CD4-positive, alpha-beta T cell (primary cell): ENCODE measurements at regions not wholly inside any gene's neighbourhood (a gene's known extent, or its start where the extent isn't known, plus 50 kb on each side); places are given as distances from the start of the nearest gene placed in this dataset.

Experiments used
- ATAC-seq: fragments of 200-7000 bp; cut with Tn5 transposase; one replicate; pipeline ENCODE4 v1.10.0; 2022; ENCODE audit warnings: mild to moderate bottlenecking; ENCODE audit not compliant: poor library complexity
- CTCF ChIA-PET: fragments of 350-600 bp; sonication (Branson Sonifier 250); formaldehyde crosslinking; loops from one replicate; lab custom pipeline; 2021; ENCODE audit warnings: antibody characterized with exemption, inconsistent platforms; lab: Charles Lee
- POLR2A ChIA-PET: fragments of 350-600 bp; sonication (Branson Sonifier 250); formaldehyde crosslinking; loops from one replicate; lab custom pipeline; 2021; ENCODE audit warnings: antibody characterized with exemption, inconsistent platforms; lab: Charles Lee
- DNase-seq, 14 experiments: peaks; one replicate each; pipeline ENCODE4 v3.0.0-alpha.2; 2013 to 2020; ENCODE audit warnings: mixed read lengths in 2 of 14
- H3K27ac ChIP-seq, 2 donors: one replicate each; pipeline versions ENCODE4 v1.5.1 to v1.7.0; 2013; ENCODE audit warnings: low read length in 2 of 2, low read depth in 1 of 2, mild to moderate bottlenecking in 1 of 2
- H3K27me3 ChIP-seq, 2 experiments: 1 replicate in 1 of 2; 2 replicates in 1 of 2; pipeline versions ENCODE4 v1.6.1 to v1.7.0; 2013; ENCODE audit warnings: low read length in 2 of 2, control low read depth in 1 of 2, mild to moderate bottlenecking in 1 of 2, moderate library complexity in 1 of 2; ENCODE audit not compliant: insufficient read depth in 2 of 2, control insufficient read depth in 1 of 2
- H3K36me3 ChIP-seq: one replicate; pipeline ENCODE4 v1.6.1; 2013; ENCODE audit warnings: low read length, control low read depth; ENCODE audit not compliant: insufficient read depth
- H3K4me1 ChIP-seq: one replicate; pipeline ENCODE4 v1.6.1; 2013; ENCODE audit warnings: low read length, control low read depth; ENCODE audit not compliant: insufficient read depth
- H3K4me3 ChIP-seq: one replicate; pipeline ENCODE4 v1.5.1; 2013; ENCODE audit warnings: mild to moderate bottlenecking, low read length, moderate library complexity
- H3K9me3 ChIP-seq, 2 experiments: 1 replicate in 1 of 2; 2 replicates in 1 of 2; pipeline versions ENCODE4 v1.6.1 to v1.7.0; 2013; ENCODE audit warnings: low read length in 2 of 2, mild to moderate bottlenecking in 2 of 2, control low read depth in 1 of 2, moderate library complexity in 1 of 2; ENCODE audit not compliant: control insufficient read depth in 1 of 2, insufficient read depth in 1 of 2
- H3K27ac Mint-ChIP-seq: one replicate; pipeline ENCODE4 v1.8.0; 2020; ENCODE audit warnings: mixed read lengths
- H3K27me3 Mint-ChIP-seq: one replicate; pipeline ENCODE4 v1.8.0; 2021; ENCODE audit warnings: mixed read lengths
- H3K36me3 Mint-ChIP-seq: one replicate; pipeline ENCODE4 v1.8.0; 2021; ENCODE audit warnings: low read depth, mixed read lengths
- H3K4me1 Mint-ChIP-seq: one replicate; pipeline ENCODE4 v1.8.0; 2021; ENCODE audit warnings: low read depth, mixed read lengths
- H3K4me3 Mint-ChIP-seq: one replicate; pipeline ENCODE4 v1.8.0; 2020; ENCODE audit warnings: mild to moderate bottlenecking, mixed read lengths
- H3K9me3 Mint-ChIP-seq: one replicate; pipeline ENCODE4 v1.8.0; 2020; ENCODE audit warnings: mixed read lengths
- CTCF ChIP-seq: fragments of 200-600 bp; IDR thresholded peaks from one replicate; pipeline ENCODE4 v1.8.0; 2022; ENCODE audit warnings: antibody characterized with exemption, mild to moderate bottlenecking
- intact Hi-C, 2 experiments: fragments of 100-400 bp; cut with DNase I in 1 of 2; cut with micrococcal nuclease in 1 of 2; formaldehyde crosslinking; loops; one replicate each; pipeline versions ENCODE4 v1.15.1 to v1.9.0; 2023 to 2025; cut with DNase I, micrococcal nuclease

- ATAC-seq (no peak), DNase-seq (no peak)
- POLR2A ChIA-PET, result no interaction called here
- Histone ChIP-seq H3K9me3 (peaks cover 0 to 6% of the 10 kb centered on the region in 2 experiments), H3K4me1 (no peaks in the 10 kb centered on the region), H3K36me3 (no peaks in the 10 kb centered on the region), H3K27ac (no peak overlapping the region), H3K4me3 (no peak overlapping the region), H3K27me3 (no peaks in the 10 kb centered on the region)
- no peaks in the 10 kb centered on the region for H3K4me1 Mint-ChIP-seq
- CTCF ChIA-PET, result no interaction called here
- H3K4me3 Mint-ChIP-seq, result no peak overlapping the region
- no peak overlapping the region for H3K27ac Mint-ChIP-seq
- no peaks in the 10 kb centered on the region for H3K36me3 Mint-ChIP-seq
- no peaks in the 10 kb centered on the region for H3K27me3 Mint-ChIP-seq
- intact Hi-C loops, result no loop called here
- no peak for TF ChIP-seq CTCF
- no peaks in the 10 kb centered on the region for H3K9me3 Mint-ChIP-seq
Measured at GRCh38 chrX:125262836-125263235, 56.8 kb upstream of the TEX13C start.

- TF ChIP-seq CTCF, result no peak
- H3K36me3 ChIP-seq, result no peaks in the 10 kb centered on the region
- H3K36me3 Mint-ChIP-seq, result no peaks in the 10 kb centered on the region
- intact Hi-C loops, result no loop called here
- H3K4me3 Mint-ChIP-seq, result no peak overlapping the region
- H3K4me1 ChIP-seq, result no peaks in the 10 kb centered on the region
- H3K27me3 ChIP-seq, result no peaks in the 10 kb centered on the region
- CTCF ChIA-PET, result no interaction called here
- H3K27me3 Mint-ChIP-seq, result no peaks in the 10 kb centered on the region
- no peak overlapping the region for H3K27ac Mint-ChIP-seq
- ATAC-seq, result no peak
- no peak overlapping the region for H3K27ac ChIP-seq
- H3K4me3 ChIP-seq, result no peak overlapping the region
- peaks cover 0 to 6% of the 10 kb centered on the region in 2 experiments for H3K9me3 ChIP-seq
- DNase-seq, result no peak
- no peaks in the 10 kb centered on the region for H3K4me1 Mint-ChIP-seq
- POLR2A ChIA-PET, result no interaction called here
- no peaks in the 10 kb centered on the region for H3K9me3 Mint-ChIP-seq
Measured at GRCh38 chrX:125266153-125266660, 53.5 kb upstream of the TEX13C start.
